CD4-positive, alpha-beta T cell (primary cell): ENCODE measurements at regions not wholly inside any gene's neighbourhood (a gene's known extent, or its start where the extent isn't known, plus 50 kb on each side); places are given as distances from the start of the nearest gene placed in this dataset.
A peak's percentile ranks its signal among the peaks of the same experiment; 100 is the strongest.

ENCODE experiments used
- ATAC-seq: fragments of 200-7000 bp; cut with Tn5 transposase; one replicate; pipeline ENCODE4 v1.10.0; 2022; ENCODE audit warnings: mild to moderate bottlenecking; ENCODE audit not compliant: poor library complexity
- CTCF ChIA-PET: fragments of 350-600 bp; sonication (Branson Sonifier 250); formaldehyde crosslinking; loops from one replicate; lab custom pipeline; 2021; ENCODE audit warnings: antibody characterized with exemption, inconsistent platforms; lab: Charles Lee
- POLR2A ChIA-PET: fragments of 350-600 bp; sonication (Branson Sonifier 250); formaldehyde crosslinking; loops from one replicate; lab custom pipeline; 2021; ENCODE audit warnings: antibody characterized with exemption, inconsistent platforms; lab: Charles Lee
- DNase-seq, 14 experiments: peaks; one replicate each; pipeline ENCODE4 v3.0.0-alpha.2; 2013 to 2020; ENCODE audit warnings: mixed read lengths in 2 of 14
- H3K27ac ChIP-seq, 2 donors: one replicate each; pipeline versions ENCODE4 v1.5.1 to v1.7.0; 2013; ENCODE audit warnings: low read length in 2 of 2, low read depth in 1 of 2, mild to moderate bottlenecking in 1 of 2
- H3K27me3 ChIP-seq, 2 experiments: 1 replicate in 1 of 2; 2 replicates in 1 of 2; pipeline versions ENCODE4 v1.6.1 to v1.7.0; 2013; ENCODE audit warnings: low read length in 2 of 2, control low read depth in 1 of 2, mild to moderate bottlenecking in 1 of 2, moderate library complexity in 1 of 2; ENCODE audit not compliant: insufficient read depth in 2 of 2, control insufficient read depth in 1 of 2
- H3K36me3 ChIP-seq: one replicate; pipeline ENCODE4 v1.6.1; 2013; ENCODE audit warnings: low read length, control low read depth; ENCODE audit not compliant: insufficient read depth
- H3K4me1 ChIP-seq: one replicate; pipeline ENCODE4 v1.6.1; 2013; ENCODE audit warnings: low read length, control low read depth; ENCODE audit not compliant: insufficient read depth
- H3K4me3 ChIP-seq: one replicate; pipeline ENCODE4 v1.5.1; 2013; ENCODE audit warnings: mild to moderate bottlenecking, low read length, moderate library complexity
- H3K9me3 ChIP-seq, 2 experiments: 1 replicate in 1 of 2; 2 replicates in 1 of 2; pipeline versions ENCODE4 v1.6.1 to v1.7.0; 2013; ENCODE audit warnings: low read length in 2 of 2, mild to moderate bottlenecking in 2 of 2, control low read depth in 1 of 2, moderate library complexity in 1 of 2; ENCODE audit not compliant: control insufficient read depth in 1 of 2, insufficient read depth in 1 of 2
- H3K27ac Mint-ChIP-seq: one replicate; pipeline ENCODE4 v1.8.0; 2020; ENCODE audit warnings: mixed read lengths
- H3K27me3 Mint-ChIP-seq: one replicate; pipeline ENCODE4 v1.8.0; 2021; ENCODE audit warnings: mixed read lengths
- H3K36me3 Mint-ChIP-seq: one replicate; pipeline ENCODE4 v1.8.0; 2021; ENCODE audit warnings: low read depth, mixed read lengths
- H3K4me1 Mint-ChIP-seq: one replicate; pipeline ENCODE4 v1.8.0; 2021; ENCODE audit warnings: low read depth, mixed read lengths
- H3K4me3 Mint-ChIP-seq: one replicate; pipeline ENCODE4 v1.8.0; 2020; ENCODE audit warnings: mild to moderate bottlenecking, mixed read lengths
- H3K9me3 Mint-ChIP-seq: one replicate; pipeline ENCODE4 v1.8.0; 2020; ENCODE audit warnings: mixed read lengths
- intact Hi-C, 2 experiments: fragments of 100-400 bp; cut with DNase I in 1 of 2; cut with micrococcal nuclease in 1 of 2; formaldehyde crosslinking; loops; one replicate each; pipeline versions ENCODE4 v1.15.1 to v1.9.0; 2023 to 2025; cut with DNase I, micrococcal nuclease
- TF ChIP-seq, protein P1 (sequence below): fragments of 200-600 bp; IDR thresholded peaks from one replicate; pipeline ENCODE4 v1.8.0; 2022; ENCODE audit warnings: antibody characterized with exemption, mild to moderate bottlenecking

- Histone ChIP-seq H3K27me3 (peaks cover 0 to 3% of the 10 kb centered on the region in 2 experiments), H3K4me1 (no peaks in the 10 kb centered on the region), H3K36me3 (no peaks in the 10 kb centered on the region), H3K4me3 (no peak overlapping the region), H3K27ac (no peak overlapping the region), H3K9me3 (no peaks in the 10 kb centered on the region)
- DNase-seq (no peak), ATAC-seq (no peak)
- Mint-ChIP-seq H3K27ac (no peak overlapping the region), H3K4me1 (no peaks in the 10 kb centered on the region), H3K27me3 (peaks cover 20% of the 10 kb centered on the region), H3K36me3 (no peaks in the 10 kb centered on the region), H3K9me3 (no peaks in the 10 kb centered on the region), H3K4me3 (no peak overlapping the region)
- TF ChIP-seq, protein P1, sequence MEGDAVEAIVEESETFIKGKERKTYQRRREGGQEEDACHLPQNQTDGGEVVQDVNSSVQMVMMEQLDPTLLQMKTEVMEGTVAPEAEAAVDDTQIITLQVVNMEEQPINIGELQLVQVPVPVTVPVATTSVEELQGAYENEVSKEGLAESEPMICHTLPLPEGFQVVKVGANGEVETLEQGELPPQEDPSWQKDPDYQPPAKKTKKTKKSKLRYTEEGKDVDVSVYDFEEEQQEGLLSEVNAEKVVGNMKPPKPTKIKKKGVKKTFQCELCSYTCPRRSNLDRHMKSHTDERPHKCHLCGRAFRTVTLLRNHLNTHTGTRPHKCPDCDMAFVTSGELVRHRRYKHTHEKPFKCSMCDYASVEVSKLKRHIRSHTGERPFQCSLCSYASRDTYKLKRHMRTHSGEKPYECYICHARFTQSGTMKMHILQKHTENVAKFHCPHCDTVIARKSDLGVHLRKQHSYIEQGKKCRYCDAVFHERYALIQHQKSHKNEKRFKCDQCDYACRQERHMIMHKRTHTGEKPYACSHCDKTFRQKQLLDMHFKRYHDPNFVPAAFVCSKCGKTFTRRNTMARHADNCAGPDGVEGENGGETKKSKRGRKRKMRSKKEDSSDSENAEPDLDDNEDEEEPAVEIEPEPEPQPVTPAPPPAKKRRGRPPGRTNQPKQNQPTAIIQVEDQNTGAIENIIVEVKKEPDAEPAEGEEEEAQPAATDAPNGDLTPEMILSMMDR = no peak
- CTCF ChIA-PET = no interaction called here
- POLR2A ChIA-PET = no interaction called here
- intact Hi-C loops = no loop called here
Measured at GRCh38 chr4:144353292-144353691, 212.8 kb upstream of the GYPA start.

- ATAC-seq (no peak), DNase-seq (peak in 3 of 14 experiments; percentile 9 to 25 (median 16))
- TF ChIP-seq, protein P1 = no peak
- Histone ChIP-seq H3K9me3 (no peaks in the 10 kb centered on the region), H3K4me3 (no peak overlapping the region), H3K27ac (no peak overlapping the region), H3K36me3 (no peaks in the 10 kb centered on the region), H3K27me3 (peaks cover 0 to 3% of the 10 kb centered on the region in 2 experiments), H3K4me1 (no peaks in the 10 kb centered on the region)
- Mint-ChIP-seq H3K9me3 (no peaks in the 10 kb centered on the region), H3K36me3 (no peaks in the 10 kb centered on the region), H3K4me1 (no peaks in the 10 kb centered on the region), H3K27me3 (peaks cover 23% of the 10 kb centered on the region), H3K4me3 (no peak overlapping the region), H3K27ac (no peak overlapping the region)
- ChIA-PET CTCF (no interaction called here), POLR2A (no interaction called here)
- intact Hi-C loops = no loop called here
Measured at GRCh38 chr4:144355811-144356757, 215.6 kb upstream of the GYPA start.

GRCh38 chr4:144356941-144357381, 216.4 kb upstream of the GYPA start:
- ChIA-PET POLR2A (no interaction called here), CTCF (no interaction called here)
- no peaks in the 10 kb centered on the region for H3K4me1 ChIP-seq
- no peak overlapping the region for H3K4me3 Mint-ChIP-seq
- no peak overlapping the region for H3K27ac Mint-ChIP-seq
- intact Hi-C loops = no loop called here
- H3K4me3 ChIP-seq = no peak overlapping the region
- no peaks in the 10 kb centered on the region for H3K9me3 ChIP-seq
- H3K27me3 Mint-ChIP-seq = peaks cover 23% of the 10 kb centered on the region
- H3K27me3 ChIP-seq = peaks cover 0 to 3% of the 10 kb centered on the region in 2 experiments
- H3K9me3 Mint-ChIP-seq = no peaks in the 10 kb centered on the region
- no peaks in the 10 kb centered on the region for H3K36me3 Mint-ChIP-seq
- no peaks in the 10 kb centered on the region for H3K4me1 Mint-ChIP-seq
- TF ChIP-seq, protein P1 = no peak
- DNase-seq (no peak), ATAC-seq (no peak)
- no peaks in the 10 kb centered on the region for H3K36me3 ChIP-seq
- H3K27ac ChIP-seq = no peak overlapping the region
